Duodenal mucosa (tissue), 2 donors: ENCODE measurements at regions not wholly inside any gene's neighbourhood (a gene's known extent, or its start where the extent isn't known, plus 50 kb on each side); places are given as distances from the start of the nearest gene placed in this dataset.
"Not testable (repeated sequence)": the region's sequence is repeated elsewhere in the genome, so short reads cannot be mapped to it uniquely, and the experiment has no call there.

Experiments
- H3K27ac ChIP-seq: one replicate; pipeline ENCODE4 v1.7.0; 2013; ENCODE audit warnings: low read depth, low read length
- H3K27me3 ChIP-seq, 2 donors: one replicate each; pipeline ENCODE4 v1.7.0; 2013; ENCODE audit warnings: low read length in 2 of 2, control low read depth in 1 of 2; ENCODE audit not compliant: insufficient read depth in 2 of 2, control insufficient read depth in 1 of 2
- H3K36me3 ChIP-seq, 2 donors: one replicate each; pipeline ENCODE4 v1.7.0; 2013; ENCODE audit warnings: low read length in 2 of 2, control low read depth in 1 of 2; ENCODE audit not compliant: insufficient read depth in 2 of 2, control insufficient read depth in 1 of 2
- H3K4me1 ChIP-seq, 2 donors: one replicate each; pipeline ENCODE4 v1.7.0; 2013; ENCODE audit warnings: low read length in 2 of 2, control low read depth in 1 of 2; ENCODE audit not compliant: insufficient read depth in 2 of 2, control insufficient read depth in 1 of 2
- H3K4me3 ChIP-seq, 2 donors: one replicate each; pipeline ENCODE4 v1.7.0; 2013; ENCODE audit warnings: low read length in 2 of 2, low read depth in 1 of 2
- H3K9ac ChIP-seq, 2 donors: one replicate each; pipeline ENCODE4 v1.7.0; 2013; ENCODE audit warnings: low read length in 2 of 2, low read depth in 1 of 2
- H3K9me3 ChIP-seq, 2 donors: one replicate each; pipeline ENCODE4 v1.7.0; 2013; ENCODE audit warnings: low read length in 2 of 2, control low read depth in 1 of 2; ENCODE audit not compliant: control insufficient read depth in 1 of 2

GRCh38 chr13:58950911-58951310 is 1212.8 kb downstream of the DIAPH3 start:
- Histone ChIP-seq H3K27ac (no peak overlapping the region), H3K4me3 (no peak overlapping the region), H3K36me3 (no peaks in the 10 kb centered on the region), H3K4me1 (no peaks in the 10 kb centered on the region), H3K9ac (no peak overlapping the region), H3K27me3 (no peaks in the 10 kb centered on the region), H3K9me3 (peaks cover 8 to 11% of the 10 kb centered on the region in 2 donors)

GRCh38 chr13:58953638-58954037 is 1210.1 kb downstream of the DIAPH3 start:
- Histone ChIP-seq H3K4me1 (no peaks in the 10 kb centered on the region), H3K27me3 (no peaks in the 10 kb centered on the region), H3K9me3 (peaks cover 8 to 11% of the 10 kb centered on the region in 2 donors), H3K9ac (no peak overlapping the region), H3K4me3 (no peak overlapping the region), H3K27ac (no peak overlapping the region), H3K36me3 (no peaks in the 10 kb centered on the region)

GRCh38 chr13:58955546-58956385 is 1208.0 kb downstream of the DIAPH3 start:
- no peak overlapping the region for H3K9ac ChIP-seq
- no peak overlapping the region for H3K27ac ChIP-seq
- no peaks in the 10 kb centered on the region for H3K36me3 ChIP-seq
- no peaks in the 10 kb centered on the region for H3K9me3 ChIP-seq
- no peaks in the 10 kb centered on the region for H3K4me1 ChIP-seq
- no peak overlapping the region for H3K4me3 ChIP-seq
- no peaks in the 10 kb centered on the region for H3K27me3 ChIP-seq

- not testable (repeated sequence) for H3K9me3 ChIP-seq, H3K4me3 ChIP-seq, H3K9ac ChIP-seq, H3K27me3 ChIP-seq, H3K4me1 ChIP-seq, H3K27ac ChIP-seq, H3K36me3 ChIP-seq
Measured at GRCh38 chr13:58958097-58958496, 1205.6 kb downstream of the DIAPH3 start.

GRCh38 chr13:58960888-58961287 is 1202.8 kb downstream of the DIAPH3 start:
- H3K4me1 ChIP-seq = no peaks in the 10 kb centered on the region
- no peak overlapping the region for H3K4me3 ChIP-seq
- H3K36me3 ChIP-seq = no peaks in the 10 kb centered on the region
- H3K27ac ChIP-seq = no peak overlapping the region
- no peaks in the 10 kb centered on the region for H3K27me3 ChIP-seq
- H3K9me3 ChIP-seq = no peaks in the 10 kb centered on the region
- H3K9ac ChIP-seq = no peak overlapping the region

GRCh38 chr13:58963321-58963720 is 1200.4 kb downstream of the DIAPH3 start:
- Histone ChIP-seq H3K4me3 (no peak overlapping the region), H3K27me3 (no peaks in the 10 kb centered on the region), H3K9me3 (no peaks in the 10 kb centered on the region), H3K36me3 (no peaks in the 10 kb centered on the region), H3K4me1 (no peaks in the 10 kb centered on the region), H3K9ac (no peak overlapping the region), H3K27ac (no peak overlapping the region)

GRCh38 chr13:58964048-58964447 is 1199.7 kb downstream of the DIAPH3 start:
- H3K36me3 ChIP-seq = no peaks in the 10 kb centered on the region
- no peak overlapping the region for H3K4me3 ChIP-seq
- H3K9me3 ChIP-seq = no peaks in the 10 kb centered on the region
- H3K9ac ChIP-seq = no peak overlapping the region
- no peaks in the 10 kb centered on the region for H3K27me3 ChIP-seq
- no peaks in the 10 kb centered on the region for H3K4me1 ChIP-seq
- no peak overlapping the region for H3K27ac ChIP-seq

GRCh38 chr13:58977085-58977484 is 1186.6 kb downstream of the DIAPH3 start:
- Histone ChIP-seq H3K9ac (no peak overlapping the region), H3K36me3 (no peaks in the 10 kb centered on the region), H3K27ac (no peak overlapping the region), H3K9me3 (no peaks in the 10 kb centered on the region), H3K4me3 (no peak overlapping the region), H3K4me1 (no peaks in the 10 kb centered on the region), H3K27me3 (no peaks in the 10 kb centered on the region)

GRCh38 chr13:58978331-58978730 is 1185.4 kb downstream of the DIAPH3 start:
- H3K36me3 ChIP-seq = no peaks in the 10 kb centered on the region
- no peaks in the 10 kb centered on the region for H3K27me3 ChIP-seq
- no peak overlapping the region for H3K27ac ChIP-seq
- H3K4me1 ChIP-seq = no peaks in the 10 kb centered on the region
- H3K4me3 ChIP-seq = no peak overlapping the region
- peaks cover 0 to 2% of the 10 kb centered on the region in 2 donors for H3K9me3 ChIP-seq
- no peak overlapping the region for H3K9ac ChIP-seq

GRCh38 chr13:58979851-58980250 is 1183.9 kb downstream of the DIAPH3 start:
- H3K9ac ChIP-seq = no peak overlapping the region
- H3K4me3 ChIP-seq = no peak overlapping the region
- no peaks in the 10 kb centered on the region for H3K36me3 ChIP-seq
- H3K27me3 ChIP-seq = no peaks in the 10 kb centered on the region
- no peak overlapping the region for H3K27ac ChIP-seq
- H3K9me3 ChIP-seq = peaks cover 0 to 4% of the 10 kb centered on the region in 2 donors
- no peaks in the 10 kb centered on the region for H3K4me1 ChIP-seq
